Stimulated activated naive B cell treated with anti-CD40 and anti-IgM and Interleukin-4, amounts not matched to agents 10 μg/mL and 1 μg/mL and 100 μg/mL, for 72 hours (primary cell): ENCODE measurements at regions not wholly inside any gene's neighbourhood (a gene's known extent, or its start where the extent isn't known, plus 50 kb on each side); places are given as distances from the start of the nearest gene placed in this dataset.

Source experiments
- ATAC-seq, 2 donors: fragments of 150-1000 bp; cut with Tn5 transposase; replicated peaks; 2 replicates each; pipeline ENCODE4 v1.10.0; 2021; ENCODE audit warnings: moderate library complexity in 1 of 2
- DNase-seq: peaks from one replicate; pipeline ENCODE4 v3.0.0; 2021
- H3K27ac Mint-ChIP-seq: one replicate; pipeline ENCODE4 v1.8.0; 2022; ENCODE audit warnings: mild to moderate bottlenecking, mixed read lengths
- H3K27me3 Mint-ChIP-seq, 2 donors: one replicate each; pipeline ENCODE4 v1.8.0; 2022; ENCODE audit warnings: mixed read lengths in 2 of 2
- H3K36me3 Mint-ChIP-seq, 2 donors: one replicate each; pipeline ENCODE4 v1.8.0; 2022; ENCODE audit warnings: mixed read lengths in 2 of 2, mild to moderate bottlenecking in 1 of 2
- H3K4me1 Mint-ChIP-seq, 2 donors: one replicate each; pipeline ENCODE4 v1.8.0; 2022; ENCODE audit warnings: mixed read lengths in 2 of 2, mild to moderate bottlenecking in 1 of 2
- H3K4me3 Mint-ChIP-seq, 2 donors: one replicate each; pipeline ENCODE4 v1.8.0; 2022; ENCODE audit warnings: mild to moderate bottlenecking in 2 of 2, mixed read lengths in 2 of 2, moderate library complexity in 1 of 2
- H3K9me3 Mint-ChIP-seq, 2 donors: one replicate each; pipeline ENCODE4 v1.8.0; 2022; ENCODE audit warnings: mixed read lengths in 2 of 2, mild to moderate bottlenecking in 1 of 2

DNA sequence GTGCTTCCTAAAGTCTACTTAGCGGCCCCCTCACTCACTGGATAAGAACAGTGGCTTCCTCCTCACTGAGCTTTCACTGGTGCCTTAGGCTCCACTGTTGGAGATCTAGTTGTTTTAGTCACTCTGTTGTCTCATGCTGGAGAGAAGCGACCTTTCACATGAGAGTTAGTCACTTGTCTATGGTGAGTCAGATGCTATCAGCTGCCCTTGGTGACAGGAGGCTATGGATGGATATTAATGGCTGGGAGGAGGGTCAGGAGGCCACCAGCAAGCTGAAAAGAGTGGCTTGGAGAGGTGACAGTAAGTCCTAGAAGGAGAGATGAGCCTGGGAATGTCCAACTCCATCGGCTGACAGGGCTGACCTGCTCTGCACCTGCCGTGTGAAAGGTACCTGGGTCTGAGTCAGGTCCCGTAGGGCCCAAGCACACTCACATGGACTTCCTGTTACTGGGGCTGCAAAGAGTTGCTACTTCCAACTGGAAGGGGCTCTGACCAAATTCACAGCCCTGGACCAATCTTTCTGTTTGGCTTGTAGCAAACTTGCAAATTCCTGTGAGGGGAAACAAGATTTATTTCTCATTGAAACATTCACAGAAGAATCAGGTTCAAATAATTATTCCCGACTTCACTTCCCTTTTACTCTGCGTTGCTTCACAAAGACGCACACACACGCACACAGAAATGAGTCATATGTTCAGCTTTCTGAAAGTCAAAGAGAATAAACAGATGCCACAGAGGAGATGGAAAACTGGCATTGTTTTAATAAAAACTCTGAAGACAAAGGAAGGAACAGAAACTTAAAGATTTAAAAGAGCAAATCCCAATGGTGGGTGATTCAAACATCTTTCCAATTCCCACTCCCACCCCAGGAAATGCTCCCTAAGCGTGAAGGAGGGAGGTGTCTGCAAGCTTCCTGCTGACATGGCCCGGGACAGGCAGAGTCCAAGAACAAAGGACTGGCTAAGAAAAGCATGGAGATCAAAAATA lies 203.5 kb upstream of the TWIST2 start:
- no peaks in the 10 kb centered on the region for H3K9me3 Mint-ChIP-seq
- no peak for DNase-seq
- no peaks in the 10 kb centered on the region for H3K36me3 Mint-ChIP-seq
- H3K4me3 Mint-ChIP-seq, result no peak overlapping the region
- peaks cover 0 to 6% of the 10 kb centered on the region in 2 donors for H3K27me3 Mint-ChIP-seq
- peak; percentile 51 to 76 for ATAC-seq
- H3K27ac Mint-ChIP-seq, result peak overlapping the region; percentile 56
- H3K4me1 Mint-ChIP-seq, result peaks cover 6 to 9% of the 10 kb centered on the region in 2 donors

DNA sequence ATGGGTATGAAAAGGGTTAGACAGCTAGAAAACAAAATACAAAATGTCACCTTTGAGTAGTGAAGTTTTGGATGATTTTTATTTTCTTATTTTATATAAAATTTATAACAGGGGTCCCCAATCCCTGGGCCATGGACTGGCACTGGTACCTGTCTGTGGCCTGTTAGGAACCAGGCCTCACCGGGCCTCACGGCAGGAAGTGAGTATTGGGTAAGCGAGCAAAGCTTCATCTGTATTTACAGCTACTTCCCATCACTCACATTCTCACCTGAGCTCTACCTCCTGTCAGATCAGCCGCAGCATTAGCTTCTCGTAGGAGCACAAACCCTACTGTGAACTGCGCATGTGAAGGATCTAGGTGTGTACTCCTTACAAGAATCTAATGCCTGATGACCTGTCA lies 202.8 kb upstream of the TWIST2 start:
- DNase-seq (no peak), ATAC-seq (no peak)
- Mint-ChIP-seq H3K9me3 (no peaks in the 10 kb centered on the region), H3K27me3 (peaks cover 5 to 12% of the 10 kb centered on the region in 2 donors), H3K4me3 (no peak overlapping the region), H3K4me1 (peaks cover 6 to 9% of the 10 kb centered on the region in 2 donors), H3K27ac (no peak overlapping the region), H3K36me3 (no peaks in the 10 kb centered on the region)

DNA sequence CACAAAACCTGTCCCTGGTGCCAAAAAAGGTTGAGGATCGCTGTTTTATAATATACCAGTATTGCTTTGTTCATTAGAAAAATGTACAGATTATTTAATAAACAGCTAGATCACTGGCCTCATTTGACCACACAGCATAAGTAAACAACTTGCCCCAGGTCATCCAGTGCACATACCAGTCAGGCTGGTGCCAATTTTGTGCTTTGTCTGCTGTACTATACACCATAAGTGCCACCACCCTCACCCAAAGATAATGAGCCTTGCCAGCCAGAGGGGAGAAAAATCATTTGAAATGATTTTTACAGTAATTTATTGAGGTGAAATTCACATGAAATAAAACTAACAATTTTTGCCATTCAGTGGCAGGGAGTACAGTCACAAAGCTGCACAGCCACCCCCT lies 202.2 kb upstream of the TWIST2 start:
- no peak overlapping the region for H3K4me3 Mint-ChIP-seq
- H3K27me3 Mint-ChIP-seq, result peaks cover 5 to 9% of the 10 kb centered on the region in 2 donors
- H3K36me3 Mint-ChIP-seq, result no peaks in the 10 kb centered on the region
- peaks cover 6 to 9% of the 10 kb centered on the region in 2 donors for H3K4me1 Mint-ChIP-seq
- no peak for DNase-seq
- H3K9me3 Mint-ChIP-seq, result peaks cover 0 to under 1% of the 10 kb centered on the region in 2 donors
- no peak overlapping the region for H3K27ac Mint-ChIP-seq
- no peak for ATAC-seq

DNA sequence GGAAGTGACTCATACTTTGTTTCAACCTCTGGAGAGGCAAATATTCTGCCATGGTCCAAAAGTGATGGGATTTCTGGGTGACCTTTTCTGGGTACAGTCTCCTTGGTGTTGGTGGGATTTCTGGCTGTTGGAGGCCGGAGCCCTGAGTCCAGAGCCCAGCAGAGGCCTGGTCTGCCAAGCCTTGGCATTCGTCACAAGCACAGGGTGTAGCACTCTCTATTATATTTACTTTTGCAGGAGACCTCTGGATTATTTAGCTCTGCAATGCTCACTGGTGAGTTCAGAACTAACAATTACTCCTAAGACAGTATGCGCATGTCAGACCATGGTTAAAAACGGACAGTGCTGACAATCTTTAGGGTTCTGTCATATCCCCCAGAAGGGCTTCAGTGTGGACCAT lies 201.6 kb upstream of the TWIST2 start:
- peaks cover 6 to 9% of the 10 kb centered on the region in 2 donors for H3K4me1 Mint-ChIP-seq
- H3K27ac Mint-ChIP-seq, result no peak overlapping the region
- no peak for DNase-seq
- no peaks in the 10 kb centered on the region for H3K36me3 Mint-ChIP-seq
- H3K9me3 Mint-ChIP-seq, result peaks cover 0 to 1% of the 10 kb centered on the region in 2 donors
- peaks cover 5 to 9% of the 10 kb centered on the region in 2 donors for H3K27me3 Mint-ChIP-seq
- ATAC-seq, result no peak
- no peak overlapping the region for H3K4me3 Mint-ChIP-seq

DNA sequence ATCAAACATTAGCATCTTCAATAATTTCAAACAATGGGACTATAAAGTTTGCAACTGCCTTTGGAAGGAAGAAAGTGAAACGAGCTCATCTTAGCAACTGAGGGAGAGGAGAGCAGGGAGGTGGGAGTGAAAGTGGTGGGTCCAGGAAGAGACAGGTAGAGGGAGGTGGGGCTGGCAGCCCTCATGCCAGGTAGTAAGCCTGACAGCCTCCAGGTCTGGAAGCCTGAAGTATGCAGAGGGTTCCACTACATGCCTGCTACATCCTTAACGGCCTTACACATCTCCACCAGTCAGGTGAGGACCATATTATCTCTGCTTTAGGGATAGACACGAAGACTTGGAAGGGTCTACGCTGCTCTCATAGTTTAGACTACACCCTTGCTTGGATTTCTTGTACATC lies 201.1 kb upstream of the TWIST2 start:
- no peak overlapping the region for H3K4me3 Mint-ChIP-seq
- peaks cover 0 to 1% of the 10 kb centered on the region in 2 donors for H3K9me3 Mint-ChIP-seq
- DNase-seq, result no peak
- H3K27me3 Mint-ChIP-seq, result peaks cover 5 to 9% of the 10 kb centered on the region in 2 donors
- no peaks in the 10 kb centered on the region for H3K36me3 Mint-ChIP-seq
- ATAC-seq, result no peak
- peaks cover 6 to 9% of the 10 kb centered on the region in 2 donors for H3K4me1 Mint-ChIP-seq
- H3K27ac Mint-ChIP-seq, result no peak overlapping the region

DNA sequence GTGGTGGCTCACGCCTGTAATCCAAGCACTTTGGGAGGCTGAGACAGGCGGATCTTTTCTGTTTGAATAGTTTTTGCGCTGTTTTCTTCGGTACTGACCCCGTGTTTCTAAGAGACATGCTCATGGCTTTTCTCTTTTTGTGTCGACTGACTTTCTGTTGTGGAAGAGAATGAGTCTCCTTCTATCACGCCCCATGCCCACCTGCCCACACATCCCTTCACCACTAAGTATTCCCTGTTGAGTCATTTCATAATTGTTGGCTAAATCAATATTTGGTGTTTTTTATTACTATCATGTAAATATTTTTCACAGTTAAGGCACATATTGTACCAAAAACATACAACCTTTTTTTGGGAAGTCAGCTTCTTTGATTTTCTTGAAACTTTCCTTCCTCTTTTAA lies 198.8 kb upstream of the TWIST2 start:
- Mint-ChIP-seq H3K9me3 (peaks cover 0 to 1% of the 10 kb centered on the region in 2 donors), H3K27me3 (peaks cover 9 to 13% of the 10 kb centered on the region in 2 donors), H3K4me3 (no peak overlapping the region), H3K36me3 (no peaks in the 10 kb centered on the region), H3K27ac (no peak overlapping the region), H3K4me1 (peaks cover under 1 to 1% of the 10 kb centered on the region in 2 donors)
- no peak for DNase-seq
- ATAC-seq, result no peak

DNA sequence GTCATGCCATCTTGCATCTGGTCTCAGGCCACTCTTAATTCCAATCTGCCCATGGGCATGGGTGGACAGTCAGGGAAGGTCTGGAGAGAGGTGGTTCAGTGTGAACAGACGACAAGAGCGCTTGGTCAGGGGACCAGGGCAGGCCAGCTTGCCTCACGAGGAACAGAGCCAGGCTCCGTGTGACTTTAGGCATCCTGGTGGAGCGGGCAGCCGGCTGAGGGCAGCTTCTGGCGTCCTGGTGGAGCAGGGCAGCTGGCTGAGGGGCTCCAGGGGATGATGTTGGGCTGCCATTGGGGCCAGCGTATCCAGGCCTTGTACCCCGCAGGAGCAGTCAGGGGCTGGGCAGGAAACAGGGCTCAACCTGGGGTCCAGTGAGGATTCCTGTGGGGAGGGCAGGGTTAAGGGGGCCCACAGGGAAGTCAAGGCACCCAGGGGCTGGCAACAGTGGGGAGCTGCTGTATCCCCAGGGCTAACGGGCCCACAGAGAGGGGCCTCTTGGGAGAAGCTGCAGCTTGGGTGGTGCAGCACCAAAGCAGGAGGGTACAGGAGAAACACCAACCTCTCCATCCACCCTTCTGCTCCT lies 197.9 kb upstream of the TWIST2 start:
- no peak overlapping the region for H3K27ac Mint-ChIP-seq
- DNase-seq (no peak), ATAC-seq (no peak)
- peaks cover 0 to 1% of the 10 kb centered on the region in 2 donors for H3K9me3 Mint-ChIP-seq
- H3K4me3 Mint-ChIP-seq, result no peak overlapping the region
- H3K27me3 Mint-ChIP-seq, result peaks cover 6 to 13% of the 10 kb centered on the region in 2 donors
- no peaks in the 10 kb centered on the region for H3K4me1 Mint-ChIP-seq
- no peaks in the 10 kb centered on the region for H3K36me3 Mint-ChIP-seq

DNA sequence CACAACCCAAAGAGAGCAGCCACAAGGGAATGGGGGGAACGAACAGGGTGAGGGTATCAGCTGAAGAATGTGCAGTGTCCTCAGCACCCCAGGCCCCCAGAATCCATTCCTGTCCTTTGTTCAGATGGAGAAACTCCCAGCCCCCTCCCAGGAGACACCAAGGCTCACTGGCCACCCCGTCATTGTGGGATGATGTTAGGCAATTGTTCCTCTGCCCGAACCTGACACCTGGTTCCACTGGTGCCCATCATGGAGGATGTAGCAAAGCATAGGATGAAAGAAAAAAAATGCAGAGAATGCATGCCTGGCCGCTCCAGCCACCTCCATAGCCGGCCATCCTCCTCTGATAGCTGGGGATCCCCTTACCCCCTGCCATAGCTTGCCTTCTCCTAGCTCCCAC lies 197.3 kb upstream of the TWIST2 start:
- Mint-ChIP-seq H3K27me3 (peaks cover 6 to 13% of the 10 kb centered on the region in 2 donors), H3K4me1 (no peaks in the 10 kb centered on the region), H3K36me3 (no peaks in the 10 kb centered on the region), H3K27ac (no peak overlapping the region), H3K4me3 (no peak overlapping the region), H3K9me3 (peaks cover 0 to 1% of the 10 kb centered on the region in 2 donors)
- no peak for DNase-seq
- no peak for ATAC-seq

DNA sequence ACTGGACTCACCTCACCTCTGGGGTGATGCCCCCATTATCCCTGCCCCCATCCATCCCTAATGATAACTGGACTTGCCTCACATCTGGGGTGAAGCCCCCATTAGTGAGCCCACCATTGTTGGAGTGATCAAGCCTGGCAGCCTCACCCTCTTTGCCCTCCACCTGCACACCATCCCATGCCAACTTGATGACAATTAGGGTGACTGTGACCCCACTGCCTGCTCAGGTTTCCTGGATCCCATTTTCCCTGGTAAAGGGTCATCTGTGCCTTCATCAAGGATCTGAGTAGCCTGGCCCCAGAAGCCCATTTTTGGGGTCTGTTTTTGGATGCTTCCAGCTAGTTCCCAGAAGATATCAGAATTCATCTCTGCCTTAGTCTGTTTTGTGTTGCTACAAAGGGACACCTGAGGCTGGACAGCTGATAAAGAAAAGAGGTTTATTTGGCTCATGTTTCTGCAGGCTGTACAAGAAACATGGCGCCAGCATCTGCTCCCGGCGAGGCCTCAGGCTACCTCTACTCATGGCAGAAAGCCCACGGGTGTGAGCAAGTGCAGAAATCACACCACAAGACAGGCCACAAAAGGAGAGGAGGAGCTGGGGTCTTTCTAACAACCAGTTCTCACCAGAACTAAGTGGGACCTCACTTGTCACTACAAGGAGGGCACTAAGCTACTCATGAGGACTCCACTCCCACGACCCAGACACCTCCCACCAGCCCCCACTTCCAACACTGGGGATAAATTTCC lies 196.4 kb upstream of the TWIST2 start:
- H3K4me1 Mint-ChIP-seq, result no peaks in the 10 kb centered on the region
- no peaks in the 10 kb centered on the region for H3K36me3 Mint-ChIP-seq
- H3K4me3 Mint-ChIP-seq, result no peak overlapping the region
- H3K27ac Mint-ChIP-seq, result no peak overlapping the region
- peaks cover 0 to 1% of the 10 kb centered on the region in 2 donors for H3K9me3 Mint-ChIP-seq
- peaks cover 6 to 13% of the 10 kb centered on the region in 2 donors for H3K27me3 Mint-ChIP-seq
- ATAC-seq, result no peak
- no peak for DNase-seq

DNA sequence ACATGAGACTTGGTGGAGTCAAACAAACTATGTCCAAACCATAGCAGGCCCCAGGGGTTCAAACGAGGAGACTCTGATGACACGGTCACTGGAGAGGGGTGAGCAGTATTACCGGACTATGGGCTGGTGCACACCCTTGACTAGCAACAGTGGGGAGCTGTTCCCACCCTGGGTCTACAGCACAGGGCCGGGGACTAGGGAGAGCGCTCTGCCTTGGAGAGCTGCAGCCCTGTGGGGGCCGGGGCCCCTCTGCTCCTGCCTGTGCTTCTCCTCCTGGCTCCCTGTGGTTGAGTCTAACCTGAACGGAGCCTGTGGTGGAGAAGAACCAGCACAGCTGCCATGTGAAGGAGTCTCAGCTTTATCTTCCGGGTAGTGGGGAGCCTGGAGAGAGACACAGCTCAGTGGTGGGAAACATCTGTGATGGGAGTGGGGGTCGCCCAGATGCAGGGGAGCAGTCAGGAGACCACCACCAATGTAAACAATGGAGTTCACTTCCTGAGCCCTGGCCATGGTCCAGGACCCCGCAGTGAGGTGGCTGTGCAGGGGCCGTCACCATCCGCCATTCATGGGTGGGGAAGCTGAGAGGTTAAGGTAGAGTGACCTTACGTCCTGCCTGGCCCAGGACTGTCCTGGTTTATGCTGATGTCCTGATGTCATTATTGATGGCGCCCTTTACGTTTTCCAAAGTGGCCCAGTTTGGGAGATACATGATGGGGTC lies 195.7 kb upstream of the TWIST2 start:
- Mint-ChIP-seq H3K27me3 (peaks cover 6 to 13% of the 10 kb centered on the region in 2 donors), H3K36me3 (no peaks in the 10 kb centered on the region), H3K27ac (no peak overlapping the region), H3K4me1 (no peaks in the 10 kb centered on the region), H3K9me3 (peaks cover 0 to 1% of the 10 kb centered on the region in 2 donors), H3K4me3 (no peak overlapping the region)
- no peak for ATAC-seq
- DNase-seq, result no peak

DNA sequence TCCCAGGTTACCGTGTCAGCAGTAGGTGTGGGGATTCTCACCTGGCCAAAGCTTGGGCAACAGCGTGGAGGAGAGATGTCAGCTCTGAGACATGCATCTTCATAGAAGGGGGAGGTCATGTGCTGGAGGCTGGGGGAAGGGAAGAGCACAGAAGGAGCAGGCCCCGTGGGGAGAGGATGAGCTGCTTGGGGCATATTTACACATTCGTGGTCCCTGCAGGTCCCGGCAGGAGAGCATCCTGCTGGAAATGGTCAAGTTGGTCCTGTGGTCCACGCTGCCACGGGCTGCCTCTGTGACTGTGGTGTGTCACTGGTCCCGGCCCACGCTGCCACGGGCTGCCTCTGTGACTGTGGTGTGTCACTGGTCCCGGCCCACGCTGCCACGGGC lies 195.1 kb upstream of the TWIST2 start:
- H3K4me3 Mint-ChIP-seq, result no peak overlapping the region
- ATAC-seq (no peak), DNase-seq (no peak)
- no peaks in the 10 kb centered on the region for H3K36me3 Mint-ChIP-seq
- peaks cover 6 to 13% of the 10 kb centered on the region in 2 donors for H3K27me3 Mint-ChIP-seq
- H3K9me3 Mint-ChIP-seq, result peaks cover 0 to 1% of the 10 kb centered on the region in 2 donors
- H3K4me1 Mint-ChIP-seq, result no peaks in the 10 kb centered on the region
- no peak overlapping the region for H3K27ac Mint-ChIP-seq

DNA sequence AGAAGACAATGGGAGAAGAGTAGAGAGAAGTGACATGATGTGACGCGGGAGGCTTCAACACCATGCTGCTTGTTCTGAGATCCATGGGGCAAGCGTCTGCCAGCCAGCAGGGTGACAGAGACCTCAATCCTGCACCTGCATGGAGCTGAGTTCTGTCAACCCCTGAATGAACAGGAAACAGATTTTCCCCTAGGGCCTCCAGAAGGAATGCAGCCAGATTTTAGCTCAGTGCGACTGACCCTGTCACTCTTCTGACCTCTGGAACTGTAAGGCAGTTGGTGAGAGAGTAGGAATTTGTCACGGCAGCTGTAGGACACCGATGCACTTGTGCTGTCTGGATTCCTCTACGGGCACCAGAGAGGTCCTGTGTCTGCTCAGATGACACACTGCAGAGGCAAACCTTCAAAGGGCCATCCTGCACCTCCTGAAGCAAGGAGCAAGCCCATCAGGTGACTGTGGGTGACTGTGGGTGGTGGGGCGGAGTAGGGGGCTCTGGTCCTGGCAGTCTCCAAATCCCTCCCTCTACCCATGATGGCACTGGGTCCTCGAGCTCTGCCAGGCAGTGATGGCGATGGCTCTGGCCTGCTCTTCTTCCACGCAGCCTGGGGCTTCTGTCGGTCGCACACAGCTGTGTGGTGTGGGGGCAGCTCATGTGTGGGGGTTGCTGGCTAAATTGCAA lies 194.3 kb upstream of the TWIST2 start:
- Mint-ChIP-seq H3K9me3 (peaks cover 0 to 1% of the 10 kb centered on the region in 2 donors), H3K36me3 (no peaks in the 10 kb centered on the region), H3K4me3 (no peak overlapping the region), H3K27me3 (peaks cover 6 to 13% of the 10 kb centered on the region in 2 donors), H3K27ac (no peak overlapping the region), H3K4me1 (no peaks in the 10 kb centered on the region)
- DNase-seq (no peak), ATAC-seq (no peak)

DNA sequence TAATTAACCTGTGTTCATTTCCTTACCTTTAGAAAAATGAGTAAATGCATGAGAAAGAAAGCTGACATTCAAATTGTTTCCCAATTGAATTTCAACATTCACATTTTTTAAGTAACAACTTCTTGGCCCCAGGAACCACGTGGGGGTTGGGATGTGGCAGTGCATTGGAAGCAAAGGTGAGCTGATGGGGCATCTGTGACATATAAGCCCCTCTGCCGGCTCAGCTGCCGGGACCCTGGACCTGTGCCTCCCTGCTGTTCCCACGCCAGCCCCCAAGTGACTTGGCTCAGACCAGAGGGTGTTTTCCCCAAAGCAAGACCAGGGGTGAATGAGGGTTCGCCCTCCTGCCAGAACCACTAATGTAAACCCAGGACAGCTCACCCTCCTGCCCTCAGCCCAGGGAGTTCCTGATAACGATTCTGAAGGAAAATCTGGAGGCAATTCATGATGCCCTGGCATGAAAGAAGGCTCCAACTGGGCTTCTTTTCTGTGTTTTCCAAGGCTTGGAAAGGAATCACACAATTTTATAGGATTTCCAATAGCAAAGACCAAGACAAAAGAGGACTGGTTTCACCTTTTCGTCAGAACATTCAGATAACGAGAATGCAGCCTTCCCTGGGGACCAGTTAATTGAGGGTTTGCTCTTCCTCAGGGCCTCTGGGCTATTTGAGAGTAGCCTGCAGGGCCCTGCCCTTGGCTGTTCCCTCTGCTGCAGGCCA lies 193.2 kb upstream of the TWIST2 start:
- DNase-seq (no peak), ATAC-seq (no peak)
- no peaks in the 10 kb centered on the region for H3K36me3 Mint-ChIP-seq
- no peak overlapping the region for H3K27ac Mint-ChIP-seq
- H3K4me3 Mint-ChIP-seq, result no peak overlapping the region
- H3K9me3 Mint-ChIP-seq, result peaks cover 0 to 3% of the 10 kb centered on the region in 2 donors
- peaks cover 3 to 12% of the 10 kb centered on the region in 2 donors for H3K27me3 Mint-ChIP-seq
- no peaks in the 10 kb centered on the region for H3K4me1 Mint-ChIP-seq
